ENCODE measurements at regions not wholly inside any gene's neighbourhood (a gene's known extent, or its start where the extent isn't known, plus 50 kb on each side); places are given as distances from the start of the nearest gene placed in this dataset.
"Not testable (repeated sequence)": the region's sequence is repeated elsewhere in the genome, so short reads cannot be mapped to it uniquely, and the experiment has no call there.

DNA sequence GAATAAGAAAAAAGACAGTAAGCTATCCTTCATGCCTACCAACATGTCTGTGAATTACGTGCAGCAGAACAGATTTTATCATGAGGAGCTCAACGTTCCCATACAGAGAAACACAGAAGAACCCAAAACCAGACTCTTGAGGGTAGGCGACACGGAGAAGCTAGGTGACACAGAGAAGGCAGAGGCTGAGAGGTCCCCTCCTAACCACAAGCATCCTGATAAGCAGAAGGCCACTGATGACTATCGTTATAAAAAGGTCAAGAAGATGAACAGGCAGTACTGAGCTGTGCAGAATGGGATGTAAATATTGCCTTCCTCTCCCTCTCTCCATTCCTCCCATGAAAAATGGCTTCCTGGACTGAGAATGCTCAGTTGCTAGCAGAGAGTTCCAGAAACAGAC is 350.2 kb upstream of the BOD1L1 start:
- intact Hi-C loops (cut with DNase I) = no loop called here
- DNase-seq = no peak

GRCh38 chr4:13980317-13981310 is 353.1 kb upstream of the BOD1L1 start:
- intact Hi-C loops (cut with DNase I) = no loop called here

GRCh38 chr4:13981499-13981898 is 354.0 kb upstream of the BOD1L1 start:
- intact Hi-C loops (cut with DNase I) = no loop called here
- DNase-seq = no peak

More at GRCh38 chr4:13980317-13981310, 353.1 kb upstream of the BOD1L1 start:
- no peak for DNase-seq

DNA sequence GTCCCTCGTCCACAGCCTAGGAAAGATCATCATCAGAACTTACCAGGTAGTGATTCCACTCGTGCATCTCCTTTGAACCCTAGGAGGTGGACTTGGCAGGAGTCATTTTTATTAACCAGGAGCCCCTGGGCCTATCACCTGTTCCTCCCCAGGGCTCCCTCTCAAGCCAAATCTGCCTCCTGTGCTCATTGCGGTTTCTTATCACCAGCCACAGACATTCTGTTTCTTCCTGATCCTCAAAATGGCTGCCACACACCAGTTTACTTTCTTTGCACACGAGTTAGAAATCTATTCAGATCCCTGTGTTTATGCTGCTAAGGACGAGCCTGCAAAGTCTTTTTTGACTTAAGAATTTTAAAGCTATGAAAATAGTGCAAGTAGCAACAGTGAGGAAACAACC is 354.5 kb upstream of the BOD1L1 start:
- intact Hi-C loops (cut with DNase I) = no loop called here
- DNase-seq = no peak

DNA sequence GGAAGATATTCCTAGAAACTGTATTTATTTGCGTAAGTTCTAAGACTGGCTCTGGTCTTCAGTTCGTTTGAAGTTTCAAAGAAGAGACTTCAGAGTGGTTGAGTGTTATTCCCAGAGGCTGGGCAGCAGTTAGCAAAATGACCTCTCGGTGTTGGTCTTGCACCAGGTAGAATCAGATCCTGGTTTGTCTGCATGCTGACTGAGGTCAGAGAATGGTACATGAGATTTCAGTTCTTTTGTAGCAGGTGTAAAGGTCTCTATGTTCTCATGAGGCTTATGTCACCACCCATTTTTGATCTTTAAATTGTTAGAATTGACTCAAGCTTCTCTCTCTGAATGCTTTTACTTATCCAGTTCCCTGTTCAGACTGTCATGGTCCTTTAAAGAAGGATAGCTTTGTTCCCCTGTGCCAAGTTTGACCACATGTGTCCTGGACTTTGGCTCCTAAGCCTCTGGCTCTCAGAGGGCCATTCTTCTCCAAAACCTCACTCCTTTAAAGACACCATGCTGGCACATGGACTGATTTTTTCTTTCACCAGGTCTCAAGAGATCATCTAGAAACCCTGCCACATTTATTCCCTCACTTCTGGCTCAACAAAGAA is 355.8 kb upstream of the BOD1L1 start:
- DNase-seq = no peak
- intact Hi-C loops (cut with DNase I) = no loop called here

- DNase-seq = no peak
- intact Hi-C loops (cut with DNase I) = no loop called here
These were observed 357.7 kb upstream of the BOD1L1 start for GRCh38 chr4:13984991-13985800.

DNA sequence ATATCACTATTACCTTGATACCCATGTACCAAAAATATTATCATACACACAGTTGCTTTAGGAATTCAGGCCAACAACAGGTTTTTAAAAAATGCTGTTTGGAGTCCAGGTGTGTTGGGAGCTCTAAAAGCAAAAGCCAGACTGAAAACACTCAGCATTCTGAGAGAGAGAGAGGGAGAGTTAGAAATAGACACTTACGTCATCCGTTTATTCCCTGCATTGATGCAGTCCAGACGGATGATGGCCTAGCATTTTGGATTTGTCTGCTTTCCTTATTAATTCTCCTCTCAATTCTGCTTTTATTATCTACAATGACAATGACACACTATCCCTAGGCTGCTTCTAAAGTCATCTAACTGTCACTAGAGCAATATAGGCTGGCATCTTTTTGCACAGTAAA is 358.3 kb upstream of the BOD1L1 start:
- no peak for DNase-seq
- intact Hi-C loops (cut with DNase I) = no loop called here

GRCh38 chr4:13986548-13986947 is 359.0 kb upstream of the BOD1L1 start:
- DNase-seq = no peak
- intact Hi-C loops (cut with DNase I) = no loop called here

DNA sequence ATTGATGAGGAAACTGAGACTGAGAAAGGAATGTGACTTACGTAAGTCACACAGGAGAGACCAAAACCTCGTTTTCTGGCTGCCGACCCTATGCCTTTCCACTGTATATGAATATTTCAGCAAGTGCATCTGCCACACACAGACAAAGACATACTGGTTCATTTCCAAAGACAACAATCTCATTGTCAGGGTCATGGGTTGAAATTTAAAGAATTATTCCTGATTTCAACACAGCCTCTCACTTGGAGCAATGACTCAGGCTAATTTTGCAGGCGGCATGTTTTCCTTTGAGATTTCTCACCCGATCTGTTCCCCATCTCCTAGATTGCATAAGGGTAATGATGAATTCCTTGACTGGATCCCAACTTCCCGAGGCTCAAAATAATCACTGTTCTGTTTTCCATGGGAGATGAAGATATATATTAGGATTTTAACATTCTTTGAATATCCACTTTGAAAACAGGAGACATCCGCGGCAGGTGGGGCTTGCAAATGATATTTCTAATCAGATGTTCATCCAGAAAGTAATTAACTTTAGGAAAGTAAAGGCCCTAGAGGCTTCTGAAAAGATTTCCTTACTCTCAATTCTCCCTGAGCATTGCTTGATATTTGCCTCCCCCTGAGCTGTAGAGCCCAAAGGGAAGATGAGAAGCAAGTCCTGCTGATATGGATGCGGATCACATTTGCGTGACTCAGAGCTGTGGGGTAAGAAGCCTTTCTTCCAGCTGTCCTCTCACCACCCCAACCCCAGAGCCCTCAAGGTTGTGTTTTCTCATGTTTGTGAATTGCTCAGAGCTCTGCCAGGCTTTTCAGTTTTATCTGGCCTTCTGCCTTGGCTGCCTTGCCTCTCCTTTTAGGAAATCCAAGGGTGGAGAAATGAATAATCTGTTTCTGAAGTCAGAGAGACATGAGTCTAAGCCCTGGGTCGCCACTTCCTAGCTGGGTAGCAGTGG is 361.1 kb upstream of the BOD1L1 start:
- DNase-seq = peak in 4 of 10 donors; percentile 13 to 65 (median 46)

GRCh38 chr4:13989501-13989900 is 362.0 kb upstream of the BOD1L1 start:
- intact Hi-C loops (cut with DNase I) = no loop called here
- peak in 1 of 10 donors; percentile 39 for DNase-seq

More for the DNA sequence above, 361.1 kb upstream of the BOD1L1 start:
- intact Hi-C loops (cut with DNase I) = no loop called here

- no peak for DNase-seq
- intact Hi-C loops (cut with DNase I) = no loop called here
These were observed 363.4 kb upstream of the BOD1L1 start for GRCh38 chr4:13990596-13991589.

GRCh38 chr4:13992041-13992440 is 364.5 kb upstream of the BOD1L1 start:
- no peak for DNase-seq
- intact Hi-C loops (cut with DNase I) = no loop called here

DNA sequence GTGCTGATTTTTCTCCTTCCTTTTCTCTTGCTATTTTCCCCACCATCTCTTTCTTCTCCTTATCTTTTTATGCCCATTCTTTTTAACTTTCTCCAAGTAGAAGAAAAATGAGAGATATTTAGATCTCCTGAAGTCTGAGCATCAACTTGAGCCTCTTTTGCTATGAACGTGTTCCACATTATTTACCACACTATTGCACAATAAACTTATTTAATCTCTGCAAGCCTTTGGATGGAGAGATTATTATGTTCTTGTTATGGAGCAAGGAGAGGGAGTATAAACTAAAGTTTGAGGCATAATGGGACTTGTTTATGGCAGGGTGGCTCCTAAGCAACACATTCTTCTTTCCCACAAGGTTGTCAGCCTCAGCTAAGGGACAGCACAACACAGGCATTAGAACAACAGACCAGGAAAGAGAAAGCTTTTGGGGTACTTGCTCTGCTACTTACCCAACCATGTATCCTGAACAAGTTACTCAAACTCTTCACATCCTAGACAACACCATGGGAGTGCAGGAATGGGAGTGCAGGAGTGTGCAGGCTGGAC is 365.5 kb upstream of the BOD1L1 start:
- DNase-seq = no peak
- intact Hi-C loops (cut with DNase I) = no loop called here

DNA sequence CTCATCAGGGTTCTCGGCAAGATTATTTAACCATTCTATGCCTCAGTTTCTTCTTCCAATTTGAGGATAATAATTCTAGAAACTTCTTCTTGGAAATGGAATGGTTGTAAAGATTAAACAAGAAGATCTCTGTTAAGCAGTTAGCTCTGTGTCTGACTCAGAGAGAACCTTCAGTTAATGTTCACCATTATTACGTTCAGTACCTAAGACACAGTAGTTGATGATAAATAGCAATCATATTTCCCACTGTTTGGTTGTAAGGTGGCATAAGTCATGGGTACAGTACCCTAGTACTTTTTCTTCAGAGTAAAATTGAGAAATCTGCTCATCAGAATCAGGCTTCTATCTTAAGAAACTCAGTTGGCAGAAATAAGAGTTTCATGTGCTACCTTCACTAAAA is 366.5 kb upstream of the BOD1L1 start:
- no peak for DNase-seq
- intact Hi-C loops (cut with DNase I) = loop anchor here (2.0 kb wide), 1 partner anchor 35 kb away; no protein-coding TSS in a partner anchor

DNA sequence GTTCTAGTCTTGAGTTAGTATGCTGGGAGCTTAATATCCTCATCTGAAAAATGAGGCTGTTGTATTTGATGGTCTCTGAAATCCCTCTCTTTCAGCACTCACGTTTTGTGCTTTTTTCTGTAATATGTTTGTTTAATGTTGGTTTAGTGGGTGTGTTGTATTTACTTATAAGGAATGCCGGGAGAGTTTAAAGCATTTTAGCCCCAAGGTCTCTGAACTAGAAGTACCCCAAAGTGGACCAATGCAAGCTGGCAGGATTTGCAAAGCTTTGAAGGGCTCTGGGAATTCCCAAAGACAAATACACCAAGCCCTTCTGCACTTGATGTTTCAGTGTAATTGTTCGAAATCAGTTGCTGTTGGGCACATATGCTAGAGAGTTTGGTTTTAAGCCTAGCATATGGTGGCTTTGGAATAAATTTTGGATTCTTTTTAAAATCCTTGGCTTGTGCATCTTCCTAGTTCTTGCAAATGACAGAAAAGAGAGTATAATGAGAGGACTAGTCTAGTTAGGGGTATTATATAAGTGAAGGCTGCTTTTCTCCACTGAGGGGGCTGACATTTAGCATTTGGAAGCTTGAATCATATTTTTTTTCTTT is 371.4 kb upstream of the BOD1L1 start:
- DNase-seq = no peak
- intact Hi-C loops (cut with DNase I) = no loop called here

GRCh38 chr4:14000091-14000814 is 372.7 kb upstream of the BOD1L1 start:
- intact Hi-C loops (cut with DNase I) = no loop called here

DNA sequence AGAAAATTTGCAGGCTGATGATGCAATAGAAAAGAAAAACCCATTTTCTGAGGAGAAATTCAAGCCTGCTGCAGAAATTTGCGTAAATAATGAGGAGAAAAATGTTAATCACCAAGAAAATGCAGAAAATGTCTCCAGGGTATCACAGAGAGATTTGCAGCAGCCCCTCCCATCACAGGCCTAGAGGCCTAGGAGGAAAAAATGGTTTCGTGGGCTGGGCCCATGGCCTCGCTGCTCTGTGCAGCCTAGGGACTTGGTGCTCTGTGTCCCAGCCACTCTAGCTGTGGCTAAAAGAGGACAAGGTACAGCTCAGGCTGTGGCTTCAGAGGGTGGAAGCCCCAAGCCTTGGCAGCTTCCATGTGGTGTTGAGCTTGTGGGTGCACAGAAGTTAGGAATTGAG is 374.8 kb upstream of the BOD1L1 start:
- intact Hi-C loops (cut with DNase I); DNase-seq: not testable (repeated sequence)

More at GRCh38 chr4:14000091-14000814, 372.7 kb upstream of the BOD1L1 start:
- no peak for DNase-seq
